Embryonic facial prominence (tissue), 1 donor: ENCODE measurements at regions not wholly inside any gene's neighbourhood (a gene's known extent, or its start where the extent isn't known, plus 50 kb on each side); places are given as distances from the start of the nearest gene placed in this dataset.

Source experiments
- DNase-seq: peaks from one replicate; pipeline ENCODE4 v3.0.0-alpha.2; 2016; ENCODE audit errors: extremely low spot score

DNA sequence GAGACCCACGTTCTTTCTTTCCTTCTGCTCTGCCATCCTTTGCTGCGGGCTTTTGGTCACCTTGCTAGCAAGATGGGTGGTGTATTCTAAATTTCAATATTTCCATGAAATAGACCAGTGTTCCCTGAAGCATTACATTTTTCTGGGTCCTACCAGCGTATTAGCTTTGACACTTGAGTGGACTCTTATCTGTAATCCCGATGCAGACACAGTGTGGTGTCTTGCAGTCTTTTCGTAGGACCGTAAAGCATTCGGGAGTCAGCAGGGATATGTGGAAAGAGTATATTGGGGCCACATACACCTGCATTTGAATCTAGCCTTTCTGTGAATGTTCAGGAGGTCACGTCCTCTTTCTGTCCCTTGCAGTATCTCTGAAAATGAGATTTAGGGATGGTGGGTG lies 124.7 kb upstream of the CPEB4 start:
- no peak for DNase-seq

DNA sequence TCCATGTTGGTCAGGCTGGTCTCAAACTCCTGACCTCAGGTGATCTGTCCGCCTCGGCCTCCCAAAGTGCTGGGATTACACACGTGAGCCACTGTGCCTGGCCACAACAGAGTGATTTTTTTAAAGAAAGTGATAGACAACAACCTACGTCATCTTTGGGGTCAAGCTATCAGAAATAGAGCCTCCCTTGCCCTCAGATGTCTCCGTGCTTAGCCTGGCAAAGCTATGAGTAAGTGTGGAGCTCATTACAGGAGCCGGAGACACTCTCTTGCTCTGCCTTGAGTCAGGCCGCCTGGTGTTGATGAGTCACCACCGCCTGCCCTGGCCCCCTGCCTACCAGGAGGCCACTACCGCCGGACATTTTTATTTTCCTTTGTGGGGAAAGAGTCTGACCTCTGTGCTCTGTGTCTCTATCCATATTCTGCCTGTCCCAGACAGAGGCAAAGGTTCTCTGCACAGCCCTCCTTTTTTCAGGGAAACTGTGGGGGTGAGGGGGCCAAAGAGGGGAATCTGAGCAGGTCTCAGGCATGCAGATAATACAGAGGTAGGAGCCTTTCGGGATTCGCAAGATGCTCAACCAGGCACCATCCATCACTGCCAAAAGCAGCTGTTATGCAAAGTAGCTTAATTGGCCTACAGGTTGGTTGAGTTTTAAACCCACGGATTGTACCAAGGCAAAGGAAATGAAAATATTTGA lies 123.7 kb upstream of the CPEB4 start:
- DNase-seq: no peak

DNA sequence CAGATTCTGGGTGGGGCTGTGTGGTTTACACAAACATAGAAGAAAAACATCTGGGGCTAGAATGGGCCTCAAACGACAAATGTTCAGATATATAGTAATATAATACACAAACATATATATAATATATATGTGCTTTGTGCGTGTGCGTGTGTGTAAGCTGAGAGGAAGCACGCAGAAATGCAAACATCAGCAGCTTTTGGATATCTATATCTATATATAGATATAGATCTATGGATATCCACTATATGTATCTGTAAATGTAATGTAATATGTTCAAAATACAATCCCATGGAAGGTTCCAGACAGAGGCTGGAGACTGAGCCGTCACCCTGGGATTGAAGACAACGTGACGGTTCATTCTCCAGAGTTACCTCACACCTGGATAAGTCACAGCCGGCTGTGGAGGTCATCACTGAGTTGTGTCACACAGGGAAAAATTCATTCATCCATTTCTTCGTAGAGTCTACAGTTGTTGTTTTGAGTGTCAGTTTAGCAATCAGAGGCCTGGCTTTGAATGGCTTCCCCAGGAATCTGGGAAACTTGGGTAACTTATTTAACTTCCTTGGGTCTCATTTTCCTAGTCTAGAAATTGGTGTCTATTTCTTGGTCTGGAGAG lies 123.0 kb upstream of the CPEB4 start:
- DNase-seq: no peak

DNA sequence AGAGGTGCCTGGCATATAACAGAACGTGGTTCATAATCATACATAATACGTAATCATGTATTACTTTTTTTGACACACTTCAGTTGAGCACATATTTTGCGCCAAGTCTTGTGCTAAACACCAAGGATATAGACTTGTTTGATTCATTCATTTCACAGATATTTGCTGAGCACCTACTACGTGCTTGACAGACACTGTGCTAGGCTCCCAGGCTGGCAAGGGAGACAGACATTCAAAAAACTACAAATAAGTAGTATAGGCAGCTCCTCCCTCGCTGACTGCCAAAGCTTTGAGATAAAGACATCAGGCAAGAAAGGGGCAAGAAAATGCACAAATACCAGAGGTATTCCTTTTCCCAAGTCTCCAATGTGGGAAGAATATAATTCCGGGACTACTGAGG lies 122.5 kb upstream of the CPEB4 start:
- no peak for DNase-seq

DNA sequence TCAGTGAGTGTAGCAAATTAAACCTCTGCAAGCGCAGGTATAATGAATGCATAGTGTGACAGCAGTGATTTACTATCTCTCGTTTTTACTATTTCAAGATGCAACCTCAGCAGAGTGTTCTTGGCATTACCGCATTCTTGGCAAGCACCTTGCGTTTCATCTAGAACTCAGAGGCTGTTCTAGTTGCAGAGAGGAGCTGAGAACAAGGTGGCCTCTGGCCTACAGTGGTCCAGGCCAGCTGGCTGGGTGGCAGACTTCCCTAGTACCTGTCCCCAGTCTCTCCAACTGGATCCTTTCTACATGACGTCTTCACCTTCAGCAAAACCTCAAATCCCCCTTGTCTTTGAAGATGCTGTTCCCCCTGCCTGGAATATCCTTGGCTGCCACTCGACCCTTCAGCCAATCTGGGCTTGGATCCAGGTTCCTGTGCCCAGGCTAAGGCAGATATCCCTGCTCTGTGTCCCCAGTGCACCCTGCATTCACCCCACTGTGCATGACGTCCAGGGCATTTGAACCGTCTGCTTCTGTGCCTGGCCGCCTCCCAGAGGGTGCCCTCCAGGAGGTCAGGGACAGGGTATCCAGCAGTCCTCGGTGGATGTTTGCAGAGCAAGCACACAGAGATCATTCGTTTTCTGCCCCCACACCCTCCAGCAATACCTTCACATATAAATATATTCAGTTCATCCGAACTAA lies 120.4 kb upstream of the CPEB4 start:
- DNase-seq: no peak

DNA sequence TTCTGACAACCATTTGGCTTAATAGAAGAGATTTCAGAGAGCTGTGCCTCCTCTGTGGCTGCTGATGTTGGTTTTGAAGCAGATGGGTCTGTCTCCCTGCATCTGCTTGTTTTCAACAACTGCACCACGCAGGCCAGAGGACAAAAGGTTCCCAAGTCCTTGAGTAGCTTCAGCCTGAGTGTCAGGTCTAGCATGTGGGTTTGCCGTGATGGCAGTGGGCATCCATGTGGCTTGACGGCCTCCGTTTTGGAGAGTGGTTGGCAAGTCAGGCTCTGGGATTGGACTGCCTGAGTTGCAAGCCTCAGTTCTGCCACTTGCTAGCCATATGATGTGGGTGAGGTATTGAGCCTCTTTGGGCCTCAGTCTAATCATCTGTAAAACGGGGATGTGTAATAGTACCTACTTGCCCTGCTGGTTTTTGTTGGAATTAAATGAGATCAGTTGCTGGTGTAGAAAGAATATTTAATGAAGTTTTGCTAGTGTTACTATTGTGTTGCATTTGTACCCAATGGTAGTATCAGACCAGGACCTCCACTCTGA lies 119.8 kb upstream of the CPEB4 start:
- no peak for DNase-seq

DNA sequence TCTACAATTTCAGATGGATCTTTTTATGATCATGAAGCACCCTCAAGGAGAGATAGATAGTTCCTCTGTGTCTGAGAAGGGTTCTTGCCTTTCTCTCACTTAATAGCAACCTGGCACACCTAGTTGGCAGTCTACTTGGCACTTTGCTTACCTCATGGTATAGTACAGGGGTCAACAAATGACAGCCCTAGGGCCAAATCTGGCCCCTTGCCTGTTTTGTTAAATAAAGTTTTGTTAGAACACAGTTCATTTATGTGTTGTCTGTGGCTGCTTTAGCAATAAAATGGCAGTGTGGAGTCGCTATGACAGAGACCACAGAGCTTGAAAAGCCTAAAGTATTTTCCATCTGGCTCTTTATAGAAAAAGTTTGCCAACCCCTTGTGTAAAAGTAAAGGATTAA lies 119.3 kb upstream of the CPEB4 start:
- DNase-seq: no peak

DNA sequence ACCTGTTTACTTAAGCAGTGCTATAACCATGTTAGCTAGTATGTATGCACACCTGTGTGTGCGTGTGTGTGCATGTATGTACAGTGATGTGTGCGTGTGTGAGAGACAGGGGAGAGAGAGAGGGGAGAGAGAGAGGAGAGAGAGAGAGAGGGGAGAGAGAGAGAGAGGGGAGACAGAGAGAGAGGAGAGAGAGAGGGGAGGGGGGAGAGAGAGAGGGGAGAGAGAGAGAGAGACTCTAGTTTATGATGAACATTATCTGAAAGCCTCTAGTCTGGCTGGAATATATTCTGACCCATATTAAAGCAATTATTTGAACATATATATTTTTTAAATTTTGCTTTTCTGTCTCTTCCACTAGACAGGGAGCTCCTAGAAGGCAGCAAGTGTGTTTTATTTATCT lies 117.5 kb upstream of the CPEB4 start:
- DNase-seq: no peak

DNA sequence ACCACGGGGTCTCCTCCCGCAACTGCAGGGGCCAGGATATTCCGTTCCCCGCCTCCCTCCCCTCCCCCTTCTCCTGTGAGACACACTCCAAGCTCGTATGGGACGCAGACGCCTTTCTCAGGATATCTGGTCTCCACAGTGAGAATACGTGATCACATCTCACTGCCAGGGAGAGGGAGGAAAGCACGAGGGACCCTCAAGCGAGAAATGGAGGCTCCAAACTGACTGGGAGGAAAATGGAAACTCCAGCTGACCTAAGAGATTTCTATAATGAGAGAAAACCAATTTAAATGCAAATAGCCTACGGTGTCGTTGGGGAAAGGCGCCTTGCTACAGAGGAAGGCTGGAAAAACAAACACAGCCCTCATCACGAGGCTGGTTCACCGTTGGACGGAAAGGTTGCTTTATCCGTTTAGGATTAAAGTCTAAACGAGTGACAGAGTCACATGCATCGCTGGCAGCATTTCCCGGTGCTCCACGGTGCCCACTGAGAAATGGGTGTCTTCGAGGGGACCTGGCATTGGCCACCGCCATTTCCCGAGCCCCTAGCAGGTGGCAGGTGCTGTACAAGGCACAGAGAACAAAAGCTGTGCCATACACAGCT lies 116.9 kb upstream of the CPEB4 start:
- no peak for DNase-seq

DNA sequence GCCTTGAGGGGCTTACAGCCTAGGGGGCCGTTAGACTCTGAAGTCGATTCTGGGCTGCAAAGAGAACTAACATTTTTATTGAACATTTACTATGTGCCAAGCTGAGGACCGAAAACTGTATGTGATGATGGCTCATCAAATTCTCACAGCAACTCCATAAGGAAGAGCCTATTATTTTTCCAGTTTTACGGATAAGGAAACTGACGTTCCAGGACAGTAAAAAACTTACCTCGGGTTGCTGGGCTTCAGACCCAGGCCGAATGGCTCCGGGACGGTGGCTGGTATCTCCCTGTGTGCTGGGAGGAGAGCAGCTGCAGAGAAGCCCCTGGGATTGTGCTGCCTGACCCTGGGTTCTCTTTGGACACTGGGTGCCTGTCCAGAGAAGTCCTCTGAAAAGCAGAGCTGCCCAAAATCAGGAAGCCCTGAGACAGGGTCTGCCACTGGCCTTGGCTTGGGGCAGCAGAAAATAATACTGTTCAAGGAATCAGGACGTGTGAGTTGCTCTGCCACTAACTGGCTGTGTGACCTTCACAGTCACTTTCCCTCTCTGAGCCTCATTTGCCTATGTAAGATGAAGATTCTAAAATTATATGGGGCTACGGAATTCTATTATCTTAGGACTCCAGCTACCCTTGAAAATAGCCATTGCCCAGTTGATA lies 116.3 kb upstream of the CPEB4 start:
- DNase-seq: no peak

DNA sequence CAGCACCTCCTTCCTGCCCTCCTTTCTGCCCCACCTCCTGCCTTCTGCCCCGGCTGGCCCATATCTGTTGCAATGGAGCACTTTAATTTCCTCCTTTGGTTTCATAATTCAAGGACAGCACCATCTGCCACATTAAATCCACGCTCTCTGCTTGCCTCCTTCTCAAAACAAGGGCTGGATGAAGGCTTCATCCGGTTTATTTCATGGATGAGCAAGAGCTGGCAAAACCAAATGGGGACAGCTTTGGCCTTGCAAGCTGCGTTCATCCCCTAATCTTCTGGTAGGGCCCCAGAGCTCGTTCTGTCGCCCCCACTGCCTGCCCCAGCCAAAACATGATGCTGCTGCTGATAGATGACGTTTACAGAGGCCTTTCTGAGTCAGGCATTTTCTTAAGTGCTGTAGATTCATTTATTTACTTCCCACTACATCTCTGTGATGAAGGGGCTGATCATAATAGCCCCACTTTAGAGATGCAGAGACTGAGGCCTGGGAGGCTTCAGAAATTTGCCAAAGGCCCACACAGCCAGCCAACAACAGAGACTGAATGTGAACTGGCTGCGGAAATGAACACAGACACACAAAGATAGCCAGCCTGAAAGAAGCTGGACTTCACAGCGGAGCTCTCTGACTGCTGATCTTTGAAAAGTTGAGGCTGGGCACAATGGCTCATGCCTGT lies 115.6 kb upstream of the CPEB4 start:
- DNase-seq: no peak

DNA sequence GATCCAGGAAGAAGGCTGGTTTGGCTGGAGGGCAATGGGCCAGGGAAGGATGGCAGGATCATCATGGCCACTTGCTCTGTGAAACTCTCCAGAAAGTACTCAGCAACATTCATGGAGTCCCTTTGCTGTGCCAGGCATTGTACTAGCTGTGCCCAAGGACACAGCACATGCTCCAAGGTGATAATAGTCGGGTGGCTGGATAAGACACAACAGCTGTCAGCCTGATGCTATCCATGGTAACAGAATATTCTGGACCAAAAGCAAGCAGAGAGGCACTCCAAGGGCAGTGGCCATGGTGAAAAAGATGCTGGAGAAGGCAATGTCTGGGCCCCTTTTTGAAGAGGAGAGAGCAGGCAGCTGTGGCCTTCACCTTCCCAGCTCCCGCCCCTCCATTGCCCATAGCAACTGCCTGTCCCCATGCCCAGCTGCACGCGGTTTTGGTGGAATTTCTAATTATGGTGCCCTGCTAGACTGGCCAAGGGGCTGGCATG lies 113.8 kb upstream of the CPEB4 start:
- DNase-seq: no peak

DNA sequence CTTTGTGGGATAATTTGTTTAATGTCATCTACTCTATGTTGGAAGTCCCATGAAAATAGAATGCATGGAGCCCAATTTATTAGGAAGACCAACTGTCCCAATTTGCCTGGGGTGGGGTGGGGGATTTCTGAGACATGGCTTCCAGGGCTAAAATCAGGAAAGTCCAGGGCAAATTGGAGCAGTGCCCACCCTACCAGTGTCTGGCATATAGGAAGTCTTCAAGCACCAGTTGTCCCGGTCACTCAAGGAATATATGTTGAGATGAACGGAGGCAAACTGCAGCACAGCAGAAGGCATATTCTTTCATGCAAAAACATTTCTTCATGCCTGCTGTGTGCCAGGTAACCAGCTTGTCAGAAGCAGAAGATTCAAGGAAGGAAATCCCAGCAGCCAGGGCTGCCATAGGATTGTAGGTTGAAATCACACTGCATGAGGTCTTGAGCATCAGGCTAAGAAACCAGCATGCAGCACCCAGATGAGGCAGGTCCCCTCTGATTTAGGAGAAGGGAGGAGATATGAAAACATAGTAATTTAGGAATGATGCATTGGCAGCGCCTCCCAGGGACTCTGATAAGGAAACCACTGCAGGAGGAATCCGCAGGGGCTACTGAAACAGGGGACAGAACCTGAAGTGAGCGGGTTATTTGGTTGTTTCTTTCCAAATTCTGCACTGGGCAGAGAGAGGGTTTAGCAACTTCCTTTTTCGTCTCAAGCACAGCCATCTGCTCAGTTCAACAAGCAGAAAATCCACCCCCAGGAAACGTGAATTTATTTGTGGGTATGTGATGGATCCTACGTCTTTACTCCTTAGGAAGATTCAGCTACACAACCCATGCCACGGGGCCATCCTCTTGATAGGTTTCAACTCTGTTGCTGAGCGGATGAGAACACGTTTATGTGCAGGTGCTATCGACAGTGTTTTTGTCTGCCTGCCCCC lies 112.6 kb upstream of the CPEB4 start:
- DNase-seq: no peak

DNA sequence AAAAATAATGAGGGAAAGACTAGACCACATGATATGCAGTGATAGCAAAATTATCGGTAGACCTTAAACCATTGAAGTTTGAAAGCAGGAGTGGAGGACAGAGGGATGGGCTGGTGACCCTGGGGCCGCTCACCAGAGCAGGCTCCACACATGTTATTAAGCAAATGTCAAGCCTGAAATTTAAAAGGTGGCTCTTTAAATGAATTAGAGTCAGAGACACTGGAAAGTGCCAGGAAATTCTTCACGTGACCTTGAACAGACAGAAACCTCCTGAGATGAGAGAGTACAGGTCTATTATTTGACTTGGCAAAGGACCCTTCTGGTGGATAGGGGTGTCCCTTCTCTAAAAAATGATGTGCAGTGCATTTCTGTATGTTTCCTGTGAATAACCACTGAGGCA lies 111.0 kb upstream of the CPEB4 start:
- no peak for DNase-seq

DNA sequence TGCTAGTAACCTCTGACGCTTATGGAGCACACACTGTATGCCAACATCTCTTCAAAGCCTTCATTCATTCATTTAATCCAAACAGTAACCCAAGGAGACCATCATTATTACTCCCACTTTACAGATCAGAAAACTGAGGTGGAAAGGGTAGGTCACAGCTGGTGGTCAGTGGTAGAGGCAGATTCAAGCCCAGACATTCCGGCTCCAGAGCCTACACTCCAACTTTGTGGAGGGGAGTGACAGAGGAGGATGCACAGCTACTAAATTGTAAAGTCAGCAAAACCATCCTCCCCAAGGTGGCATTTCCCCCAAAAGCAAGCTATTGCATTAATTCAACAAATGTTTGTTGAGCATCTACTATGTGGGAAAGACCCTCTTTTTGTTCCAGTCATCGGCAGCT lies 110.5 kb upstream of the CPEB4 start:
- DNase-seq: no peak

DNA sequence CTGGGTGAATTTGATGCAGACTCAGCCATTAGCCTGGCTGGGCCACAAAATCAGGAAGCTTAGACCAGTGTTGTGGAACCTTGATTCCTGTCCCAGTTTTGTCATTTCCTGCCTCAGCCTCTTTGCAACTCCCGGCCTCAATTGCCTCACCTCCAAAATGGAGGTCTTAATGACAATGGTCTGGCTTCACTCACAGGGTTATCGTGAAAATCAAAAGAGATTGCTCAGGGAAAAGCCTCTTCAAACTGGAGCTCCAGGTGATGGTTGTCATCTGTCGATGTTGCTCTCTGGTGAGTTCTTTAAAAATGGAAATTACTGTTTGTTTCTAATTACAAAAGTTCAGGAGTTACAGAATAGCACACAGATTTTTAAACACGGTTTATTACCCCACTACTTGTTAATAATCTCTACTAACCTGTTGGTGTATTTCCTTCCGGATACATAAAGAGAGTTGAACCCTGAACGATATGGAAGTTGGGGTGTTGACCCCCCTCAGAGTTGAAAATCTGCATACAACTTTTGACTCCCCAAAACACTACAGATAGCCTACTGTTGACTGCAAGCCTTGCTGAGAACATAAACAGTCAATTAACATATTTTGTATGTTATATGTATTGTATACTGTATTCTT lies 109.9 kb upstream of the CPEB4 start:
- DNase-seq: no peak

DNA sequence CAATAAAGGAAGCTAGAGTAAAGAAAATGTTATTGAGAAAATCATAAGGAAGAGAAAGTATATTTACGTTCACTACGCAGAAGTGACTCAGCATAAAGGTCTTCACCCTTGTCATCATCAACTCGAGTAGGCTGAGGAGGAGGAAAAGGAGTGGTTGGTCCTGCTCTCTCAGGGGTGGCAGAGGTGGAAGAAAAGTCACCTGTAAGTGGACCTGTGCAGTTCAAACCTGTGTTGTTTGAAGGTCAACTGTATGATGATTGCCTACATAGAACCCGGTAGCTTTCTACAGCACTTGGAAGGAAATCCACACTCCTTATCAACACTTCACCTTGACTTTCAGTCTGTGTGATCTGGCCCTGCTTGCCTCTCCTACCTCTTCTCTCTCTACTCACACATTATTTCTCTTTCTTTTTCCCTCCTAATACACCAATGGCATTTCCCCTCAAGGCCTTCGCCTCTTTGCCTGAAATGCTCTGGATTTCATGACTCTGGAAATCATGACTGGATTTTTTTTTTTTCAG lies 109.3 kb upstream of the CPEB4 start:
- no peak for DNase-seq

DNA sequence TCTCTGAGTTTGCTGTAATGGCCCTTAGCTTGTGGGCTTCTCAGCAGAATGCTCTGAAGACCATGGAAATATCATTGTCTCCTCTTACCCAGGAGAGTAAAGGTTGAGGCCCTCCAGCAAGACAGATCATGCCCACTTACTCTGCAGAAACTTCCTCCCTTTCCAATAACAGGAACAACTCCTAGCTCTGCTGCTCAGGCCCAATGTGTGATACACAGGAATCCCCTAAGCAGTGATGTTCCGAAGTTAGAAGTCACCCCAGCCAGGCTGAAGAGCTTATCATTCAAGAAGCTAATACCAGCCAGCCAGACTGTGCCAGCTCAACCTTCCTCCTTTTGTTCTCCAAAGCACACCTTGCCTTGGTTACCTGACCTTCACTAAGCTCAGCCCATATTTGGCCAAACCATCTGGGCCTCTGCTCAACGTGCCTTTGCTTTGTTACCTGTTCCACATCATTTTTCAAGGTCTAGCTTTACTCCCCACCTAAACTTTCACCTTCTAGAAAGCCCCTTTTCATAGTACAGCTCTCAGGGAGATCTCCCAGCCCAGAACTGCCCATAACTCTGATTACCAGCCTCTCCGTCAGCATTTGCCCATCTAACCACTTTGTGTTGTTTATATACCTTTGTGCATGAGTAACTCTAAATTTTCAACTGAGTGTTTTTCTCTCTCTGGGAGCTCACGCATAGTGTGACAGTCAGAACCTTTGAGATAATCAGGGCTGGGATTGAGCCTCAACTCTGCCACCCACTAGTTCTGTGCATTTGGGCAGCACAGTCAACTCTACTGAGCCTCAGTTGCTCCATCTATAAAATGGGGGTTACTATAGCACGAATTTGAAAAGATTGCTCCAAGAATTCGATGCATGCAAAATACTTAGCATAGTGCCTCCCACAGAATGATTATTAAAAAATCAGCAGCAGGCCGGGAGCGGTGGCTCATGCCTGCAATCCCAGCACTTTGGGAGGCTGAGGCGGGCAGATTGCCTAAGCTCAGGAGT lies 107.6 kb upstream of the CPEB4 start:
- DNase-seq: no peak
